ENCODE measurements at regions not wholly inside any gene's neighbourhood (a gene's known extent, or its start where the extent isn't known, plus 50 kb on each side); places are given as distances from the start of the nearest gene placed in this dataset.

GRCh38 chr3:145219355-145220235 is 941.4 kb downstream of the PLOD2 start:
- H3K4me3 ChIP-seq: no peak overlapping the region
- H3K27ac ChIP-seq: no peak overlapping the region
- 70 to 71% methylated on average over 5 of the region's 5 CpGs for WGBS, 2 donors (ENCODE audit: low coverage in 1 of 2)
- no peaks in the 10 kb centered on the region for H3K27me3 ChIP-seq
- ATAC-seq: no peak
- H3K4me1 ChIP-seq: no peaks in the 10 kb centered on the region
- H3K36me3 ChIP-seq: no peaks in the 10 kb centered on the region
- no peaks in the 10 kb centered on the region for H3K9me3 ChIP-seq
- TF ChIP-seq CTCF (IDR thresholded peaks at IDR 0.05): no peak
- no peak for TF ChIP-seq POLR2A (IDR thresholded peaks at IDR 0.05)
- TF ChIP-seq POLR2AphosphoS5 (IDR thresholded peaks at IDR 0.05): no peak
- TF ChIP-seq EP300 (IDR thresholded peaks at IDR 0.05): no peak

GRCh38 chr3:145224886-145225285 is 936.1 kb downstream of the PLOD2 start:
- H3K36me3 ChIP-seq: no peaks in the 10 kb centered on the region
- no peaks in the 10 kb centered on the region for H3K4me1 ChIP-seq

GRCh38 chr3:145243875-145244274 is 917.1 kb downstream of the PLOD2 start:
- peaks cover 0 to 24% (median 0%) of the 10 kb centered on the region in 3 donors for H3K9me3 ChIP-seq
- H3K27me3 ChIP-seq: no peaks in the 10 kb centered on the region
- TF ChIP-seq POLR2A (IDR thresholded peaks at IDR 0.05) (no peak), EP300 (IDR thresholded peaks at IDR 0.05) (no peak), CTCF (IDR thresholded peaks at IDR 0.05) (no peak), POLR2AphosphoS5 (IDR thresholded peaks at IDR 0.05) (no peak)
- no peak for ATAC-seq
- H3K27ac ChIP-seq: no peak overlapping the region
- no peaks in the 10 kb centered on the region for H3K4me1 ChIP-seq
- H3K36me3 ChIP-seq: no peaks in the 10 kb centered on the region
- no peak overlapping the region for H3K4me3 ChIP-seq

More at GRCh38 chr3:145224886-145225285, 936.1 kb downstream of the PLOD2 start:
- no peak overlapping the region for H3K27ac ChIP-seq
- H3K4me3 ChIP-seq: no peak overlapping the region
- WGBS, 2 donors (ENCODE audit: low coverage in 1 of 2): 28 to 46% methylated on average over 1 of the region's 1 CpG
- ATAC-seq: no peak
- no peaks in the 10 kb centered on the region for H3K9me3 ChIP-seq
- no peaks in the 10 kb centered on the region for H3K27me3 ChIP-seq
- TF ChIP-seq EP300 (IDR thresholded peaks at IDR 0.05) (no peak), POLR2AphosphoS5 (IDR thresholded peaks at IDR 0.05) (no peak), CTCF (IDR thresholded peaks at IDR 0.05) (no peak), POLR2A (IDR thresholded peaks at IDR 0.05) (no peak)

- H3K4me3 ChIP-seq: no peak overlapping the region
- no peaks in the 10 kb centered on the region for H3K27me3 ChIP-seq
- H3K36me3 ChIP-seq: no peaks in the 10 kb centered on the region
- ATAC-seq: no peak
- H3K9me3 ChIP-seq: peaks cover 0 to 28% (median 0%) of the 10 kb centered on the region in 3 donors
- no peaks in the 10 kb centered on the region for H3K4me1 ChIP-seq
- WGBS, 2 donors (ENCODE audit: low coverage in 1 of 2): 33% methylated on average over 1 of the region's 1 CpG; no CpG with 5 or more reads in 1 of the 2 donors
- no peak overlapping the region for H3K27ac ChIP-seq
- TF ChIP-seq POLR2A (IDR thresholded peaks at IDR 0.05): no peak
- no peak for TF ChIP-seq POLR2AphosphoS5 (IDR thresholded peaks at IDR 0.05)
- TF ChIP-seq CTCF (IDR thresholded peaks at IDR 0.05): no peak
- no peak for TF ChIP-seq EP300 (IDR thresholded peaks at IDR 0.05)
Observed at GRCh38 chr3:145244327-145244726, 916.7 kb downstream of the PLOD2 start.

GRCh38 chr3:145246291-145246690 is 914.7 kb downstream of the PLOD2 start:
- TF ChIP-seq EP300 (IDR thresholded peaks at IDR 0.05): no peak
- Histone ChIP-seq H3K4me3 (no peak overlapping the region), H3K27ac (no peak overlapping the region), H3K36me3 (no peaks in the 10 kb centered on the region), H3K4me1 (no peaks in the 10 kb centered on the region), H3K9me3 (peaks cover 0 to 39% (median 0%) of the 10 kb centered on the region in 3 donors), H3K27me3 (no peaks in the 10 kb centered on the region)
- 89 to 100% methylated on average over 1 of the region's 1 CpG for WGBS, 2 donors (ENCODE audit: low coverage in 1 of 2)
- ATAC-seq: no peak
